SK-N-SH (cell line): ENCODE measurements at regions not wholly inside any gene's neighbourhood (a gene's known extent, or its start where the extent isn't known, plus 50 kb on each side); places are given as distances from the start of the nearest gene placed in this dataset.

Source experiments
- CTCF ChIP-seq: fragments of 200-600 bp; sonication (generic); IDR thresholded peaks from 2 replicates; pipeline ENCODE4 v1.6.1; 2017; ENCODE audit warnings: antibody characterized with exemption, mild to moderate bottlenecking, moderate library complexity
- EP300 ChIP-seq, 2 experiments: IDR thresholded peaks; 2 replicates each; pipeline versions ENCODE4 v1.4.0 to v1.6.1; 2012; ENCODE audit warnings: borderline replicate concordance in 1 of 2, low read depth in 1 of 2, low read length in 1 of 2
- EZH2phosphoT487 ChIP-seq: fragments of 200-600 bp; sonication (generic); IDR thresholded peaks from 2 replicates; pipeline ENCODE4 v1.6.1; 2017; ENCODE audit warnings: low read depth, mixed run types, mild to moderate bottlenecking, antibody characterized with exemption, moderate library complexity, borderline replicate concordance
- FOXM1 ChIP-seq: IDR thresholded peaks from 2 replicates; pipeline ENCODE4 v1.4.0; 2012; ENCODE audit warnings: low read depth, mild to moderate bottlenecking
- GATA2 ChIP-seq: sonication (generic); formaldehyde crosslinking; IDR thresholded peaks from 2 replicates; pipeline ENCODE4 v1.5.0; 2020; ENCODE audit warnings: mild to moderate bottlenecking, missing genetic modification reagents
- MAX ChIP-seq: IDR thresholded peaks from 2 replicates; pipeline ENCODE4 v1.4.0; 2012; ENCODE audit warnings: low read depth
- POLR2AphosphoS5 ChIP-seq: IDR thresholded peaks from 2 replicates; pipeline ENCODE4 v1.6.1; 2012; ENCODE audit warnings: low read depth, low read length
- REST ChIP-seq: IDR thresholded peaks from 2 replicates; pipeline ENCODE4 v1.6.1; 2012; ENCODE audit warnings: mild to moderate bottlenecking, low read depth, low read length, moderate library complexity
- SIN3A ChIP-seq: IDR thresholded peaks from 2 replicates; pipeline ENCODE4 v1.6.1; 2012; ENCODE audit warnings: low read depth, mild to moderate bottlenecking, low read length, moderate library complexity, borderline replicate concordance
- USF2 ChIP-seq: fragments of 150-350 bp; IDR thresholded peaks from 2 replicates; pipeline ENCODE4 v1.6.1; 2017; ENCODE audit warnings: antibody characterized with exemption, low read length, low read depth, borderline replicate concordance
- YY1 ChIP-seq: IDR thresholded peaks from 2 replicates; pipeline ENCODE4 v1.4.0; 2012; ENCODE audit warnings: low read depth, mild to moderate bottlenecking

GRCh38 chr12:59843260-59843843 is 247.5 kb downstream of the SLC16A7 start:
- TF ChIP-seq CTCF: no peak
- TF ChIP-seq POLR2AphosphoS5: no peak
- TF ChIP-seq EZH2phosphoT487: no peak
- TF ChIP-seq EP300 (IDR thresholded peaks at IDR 0.05; ENCODE audit: borderline replicate concordance in 1 of 2, low read depth in 1 of 2, low read length in 1 of 2): no peak
- TF ChIP-seq REST: no peak
- no peak for TF ChIP-seq FOXM1
- no peak for TF ChIP-seq SIN3A
- no peak for TF ChIP-seq YY1
- no peak for TF ChIP-seq MAX
- TF ChIP-seq GATA2: no peak
- no peak for TF ChIP-seq USF2
